Activated naive CD4-positive, alpha-beta T cell treated with anti-CD3 and anti-CD28 coated beads, Interleukin-2, amount 10 ng/mL, durations not matched to agents 7 days and 5 days (primary cell): ENCODE measurements at regions not wholly inside any gene's neighbourhood (a gene's known extent, or its start where the extent isn't known, plus 50 kb on each side); places are given as distances from the start of the nearest gene placed in this dataset.

Source experiments
- CTCF ChIA-PET: fragments of 350-600 bp; sonication (Branson Sonifier 250); formaldehyde crosslinking; loops from one replicate; lab custom pipeline; 2021; ENCODE audit warnings: antibody characterized with exemption; lab: Charles Lee
- DNase-seq: peaks from one replicate; pipeline ENCODE4 v3.0.0-alpha.2; 2020
- H3K27ac Mint-ChIP-seq: one replicate; pipeline ENCODE4 v1.8.0; 2021; ENCODE audit warnings: mild to moderate bottlenecking, moderate library complexity, mixed read lengths
- H3K27me3 Mint-ChIP-seq: one replicate; pipeline ENCODE4 v1.8.0; 2021; ENCODE audit warnings: mild to moderate bottlenecking, mixed read lengths
- H3K36me3 Mint-ChIP-seq: one replicate; pipeline ENCODE4 v1.8.0; 2021; ENCODE audit warnings: mixed read lengths
- H3K4me1 Mint-ChIP-seq: one replicate; pipeline ENCODE4 v1.8.0; 2021; ENCODE audit warnings: mixed read lengths
- H3K4me3 Mint-ChIP-seq: one replicate; pipeline ENCODE4 v1.8.0; 2021; ENCODE audit warnings: mild to moderate bottlenecking, moderate library complexity, mixed read lengths
- H3K9me3 Mint-ChIP-seq: one replicate; pipeline ENCODE4 v1.8.0; 2021; ENCODE audit warnings: mixed read lengths

GRCh38 chr13:58043971-58044370 lies 412.4 kb downstream of the PCDH17 start:
- H3K36me3 Mint-ChIP-seq = no peaks in the 10 kb centered on the region
- H3K4me3 Mint-ChIP-seq = no peak overlapping the region
- no peaks in the 10 kb centered on the region for H3K27me3 Mint-ChIP-seq
- peaks cover 3% of the 10 kb centered on the region for H3K9me3 Mint-ChIP-seq
- CTCF ChIA-PET = interaction anchor here (0.7 kb wide), 1 partner anchor 356 kb away, joined by 3 read pairs; no protein-coding TSS in a partner anchor
- no peak overlapping the region for H3K27ac Mint-ChIP-seq
- no peaks in the 10 kb centered on the region for H3K4me1 Mint-ChIP-seq
- DNase-seq = no peak

GRCh38 chr13:58048670-58049069 lies 417.1 kb downstream of the PCDH17 start:
- Mint-ChIP-seq H3K36me3 (no peaks in the 10 kb centered on the region), H3K27ac (no peak overlapping the region), H3K4me3 (no peak overlapping the region), H3K27me3 (no peaks in the 10 kb centered on the region), H3K9me3 (peaks cover 9% of the 10 kb centered on the region), H3K4me1 (no peaks in the 10 kb centered on the region)
- CTCF ChIA-PET = no interaction called here
- DNase-seq = no peak

- Mint-ChIP-seq H3K27ac (no peak overlapping the region), H3K4me3 (no peak overlapping the region), H3K36me3 (no peaks in the 10 kb centered on the region), H3K4me1 (no peaks in the 10 kb centered on the region), H3K27me3 (no peaks in the 10 kb centered on the region), H3K9me3 (peaks cover 7% of the 10 kb centered on the region)
- DNase-seq = no peak
- CTCF ChIA-PET = no interaction called here
These were observed 419.9 kb downstream of the PCDH17 start for GRCh38 chr13:58051396-58051795.

- H3K9me3 Mint-ChIP-seq = peaks cover 6% of the 10 kb centered on the region
- H3K27me3 Mint-ChIP-seq = no peaks in the 10 kb centered on the region
- no peak for DNase-seq
- no peak overlapping the region for H3K4me3 Mint-ChIP-seq
- H3K4me1 Mint-ChIP-seq = no peaks in the 10 kb centered on the region
- no peaks in the 10 kb centered on the region for H3K36me3 Mint-ChIP-seq
- no peak overlapping the region for H3K27ac Mint-ChIP-seq
- CTCF ChIA-PET = no interaction called here
These were observed 420.3 kb downstream of the PCDH17 start for GRCh38 chr13:58051807-58052375.

GRCh38 chr13:58056426-58056825 lies 424.9 kb downstream of the PCDH17 start:
- H3K27me3 Mint-ChIP-seq = no peaks in the 10 kb centered on the region
- H3K4me1 Mint-ChIP-seq = no peaks in the 10 kb centered on the region
- H3K4me3 Mint-ChIP-seq = no peak overlapping the region
- no peaks in the 10 kb centered on the region for H3K36me3 Mint-ChIP-seq
- peaks cover 5% of the 10 kb centered on the region for H3K9me3 Mint-ChIP-seq
- DNase-seq = no peak
- CTCF ChIA-PET = no interaction called here
- no peak overlapping the region for H3K27ac Mint-ChIP-seq

GRCh38 chr13:58059624-58060023 lies 428.1 kb downstream of the PCDH17 start:
- CTCF ChIA-PET = no interaction called here
- H3K27me3 Mint-ChIP-seq = no peaks in the 10 kb centered on the region
- H3K27ac Mint-ChIP-seq = no peak overlapping the region
- no peaks in the 10 kb centered on the region for H3K36me3 Mint-ChIP-seq
- H3K4me1 Mint-ChIP-seq = no peaks in the 10 kb centered on the region
- DNase-seq = no peak
- no peaks in the 10 kb centered on the region for H3K9me3 Mint-ChIP-seq
- no peak overlapping the region for H3K4me3 Mint-ChIP-seq

- Mint-ChIP-seq H3K27ac (no peak overlapping the region), H3K4me3 (no peak overlapping the region), H3K4me1 (no peaks in the 10 kb centered on the region), H3K36me3 (no peaks in the 10 kb centered on the region), H3K27me3 (no peaks in the 10 kb centered on the region), H3K9me3 (no peaks in the 10 kb centered on the region)
- CTCF ChIA-PET = no interaction called here
- DNase-seq = no peak
These were observed 449.3 kb downstream of the PCDH17 start for GRCh38 chr13:58080806-58081205.

- no peak overlapping the region for H3K27ac Mint-ChIP-seq
- no peaks in the 10 kb centered on the region for H3K4me1 Mint-ChIP-seq
- DNase-seq = no peak
- CTCF ChIA-PET = no interaction called here
- H3K4me3 Mint-ChIP-seq = no peak overlapping the region
- no peaks in the 10 kb centered on the region for H3K36me3 Mint-ChIP-seq
- H3K27me3 Mint-ChIP-seq = no peaks in the 10 kb centered on the region
- no peaks in the 10 kb centered on the region for H3K9me3 Mint-ChIP-seq
These were observed 449.8 kb downstream of the PCDH17 start for GRCh38 chr13:58081301-58081820.

- DNase-seq = no peak
- no peaks in the 10 kb centered on the region for H3K4me1 Mint-ChIP-seq
- no peaks in the 10 kb centered on the region for H3K27me3 Mint-ChIP-seq
- H3K9me3 Mint-ChIP-seq = no peaks in the 10 kb centered on the region
- CTCF ChIA-PET = no interaction called here
- no peak overlapping the region for H3K4me3 Mint-ChIP-seq
- H3K36me3 Mint-ChIP-seq = no peaks in the 10 kb centered on the region
- H3K27ac Mint-ChIP-seq = no peak overlapping the region
These were observed 451.5 kb downstream of the PCDH17 start for GRCh38 chr13:58083064-58083463.

- H3K4me3 Mint-ChIP-seq = no peak overlapping the region
- H3K27me3 Mint-ChIP-seq = no peaks in the 10 kb centered on the region
- H3K27ac Mint-ChIP-seq = no peak overlapping the region
- no peaks in the 10 kb centered on the region for H3K9me3 Mint-ChIP-seq
- CTCF ChIA-PET = no interaction called here
- no peaks in the 10 kb centered on the region for H3K4me1 Mint-ChIP-seq
- no peak for DNase-seq
- H3K36me3 Mint-ChIP-seq = no peaks in the 10 kb centered on the region
These were observed 453.7 kb downstream of the PCDH17 start for GRCh38 chr13:58085274-58085673.

- DNase-seq = no peak
- CTCF ChIA-PET = no interaction called here
- H3K27me3 Mint-ChIP-seq = no peaks in the 10 kb centered on the region
- no peaks in the 10 kb centered on the region for H3K4me1 Mint-ChIP-seq
- H3K27ac Mint-ChIP-seq = no peak overlapping the region
- H3K4me3 Mint-ChIP-seq = no peak overlapping the region
- no peaks in the 10 kb centered on the region for H3K9me3 Mint-ChIP-seq
- no peaks in the 10 kb centered on the region for H3K36me3 Mint-ChIP-seq
These were observed 454.3 kb downstream of the PCDH17 start for GRCh38 chr13:58085819-58086218.

- Mint-ChIP-seq H3K4me1 (no peaks in the 10 kb centered on the region), H3K27me3 (no peaks in the 10 kb centered on the region), H3K9me3 (no peaks in the 10 kb centered on the region), H3K27ac (no peak overlapping the region), H3K4me3 (no peak overlapping the region), H3K36me3 (no peaks in the 10 kb centered on the region)
- no peak for DNase-seq
- CTCF ChIA-PET = no interaction called here
These were observed 456.0 kb downstream of the PCDH17 start for GRCh38 chr13:58087566-58087965.

- no peaks in the 10 kb centered on the region for H3K27me3 Mint-ChIP-seq
These were observed 461.9 kb downstream of the PCDH17 start for GRCh38 chr13:58093394-58093793.

GRCh38 chr13:58097831-58098230 lies 466.3 kb downstream of the PCDH17 start:
- no peaks in the 10 kb centered on the region for H3K36me3 Mint-ChIP-seq
- H3K27me3 Mint-ChIP-seq = no peaks in the 10 kb centered on the region
- CTCF ChIA-PET = no interaction called here
- no peak overlapping the region for H3K4me3 Mint-ChIP-seq
- no peak for DNase-seq
- no peaks in the 10 kb centered on the region for H3K4me1 Mint-ChIP-seq
- no peaks in the 10 kb centered on the region for H3K9me3 Mint-ChIP-seq
- H3K27ac Mint-ChIP-seq = no peak overlapping the region

More at GRCh38 chr13:58093394-58093793, 461.9 kb downstream of the PCDH17 start:
- CTCF ChIA-PET = no interaction called here
- Mint-ChIP-seq H3K9me3 (no peaks in the 10 kb centered on the region), H3K4me3 (no peak overlapping the region), H3K36me3 (no peaks in the 10 kb centered on the region), H3K4me1 (no peaks in the 10 kb centered on the region), H3K27ac (no peak overlapping the region)
- no peak for DNase-seq

- CTCF ChIA-PET = no interaction called here
- no peaks in the 10 kb centered on the region for H3K4me1 Mint-ChIP-seq
These were observed 487.8 kb downstream of the PCDH17 start for GRCh38 chr13:58119351-58119750.

More at GRCh38 chr13:58119351-58119750, 487.8 kb downstream of the PCDH17 start:
- no peak for DNase-seq
- Mint-ChIP-seq H3K36me3 (no peaks in the 10 kb centered on the region), H3K4me3 (no peak overlapping the region), H3K9me3 (peaks cover 4% of the 10 kb centered on the region), H3K27me3 (no peaks in the 10 kb centered on the region), H3K27ac (no peak overlapping the region)
